H1 (cell line): ENCODE measurements at regions not wholly inside any gene's neighbourhood (a gene's known extent, or its start where the extent isn't known, plus 50 kb on each side); places are given as distances from the start of the nearest gene placed in this dataset.
A peak's percentile ranks its signal among the peaks of the same experiment; 100 is the strongest.

Experiments used
- CTCF ChIA-PET: fragments of 300-600 bp; sonication (Branson Sonifier 250); formaldehyde crosslinking; loops from one replicate; lab custom pipeline; 2021; ENCODE audit not compliant: partially characterized antibody; lab: Charles Lee
- POLR2A ChIA-PET: fragments of 300-600 bp; sonication (Branson Sonifier 250); formaldehyde crosslinking; loops from one replicate; lab custom pipeline; 2021; ENCODE audit warnings: inconsistent platforms; ENCODE audit not compliant: partially characterized antibody; lab: Charles Lee
- DNase-seq, 2 experiments: peaks; one replicate each; pipeline versions ENCODE4 v3.0.0 to v3.0.0-alpha.2; 2010 to 2022; ENCODE audit warnings: low spot score in 2 of 2, low read depth in 1 of 2, mixed read lengths in 1 of 2
- FAIRE-seq: peaks from 2 replicates; lab custom pipeline; 2011; peaks lifted over from hg19 to GRCh38; lab: Jason Lieb, UNC
- H2AFZ ChIP-seq: 2 replicates; pipeline ENCODE4 v1.8.1; 2012; ENCODE audit warnings: low read length, inconsistent platforms
- H2AK5ac ChIP-seq: 2 replicates; pipeline ENCODE4 v1.6.1; 2013; ENCODE audit warnings: low read depth, low read length
- H2BK120ac ChIP-seq: replicated peaks from 2 replicates; pipeline ENCODE3; 2013; ENCODE audit warnings: low read depth, low read length, inconsistent platforms
- H2BK12ac ChIP-seq: 2 replicates; pipeline ENCODE4 v1.6.1; 2013; ENCODE audit warnings: low read depth, low read length
- H2BK15ac ChIP-seq: 2 replicates; pipeline ENCODE4 v1.6.1; 2013; ENCODE audit warnings: low read length
- H2BK20ac ChIP-seq: 2 replicates; pipeline ENCODE4 v1.6.1; 2013; ENCODE audit warnings: low read length
- H2BK5ac ChIP-seq: 2 replicates; pipeline ENCODE4 v1.6.1; 2013; ENCODE audit warnings: low read depth, low read length
- H3K14ac ChIP-seq: 2 replicates; pipeline ENCODE4 v1.6.1; 2013; ENCODE audit warnings: inconsistent platforms; ENCODE audit not compliant: insufficient read length
- H3K18ac ChIP-seq: 2 replicates; pipeline ENCODE4 v1.6.1; 2013; ENCODE audit warnings: low read length; ENCODE audit errors: extremely low read depth
- H3K23ac ChIP-seq: 2 replicates; pipeline ENCODE4 v1.6.1; 2013; ENCODE audit warnings: inconsistent platforms; ENCODE audit not compliant: insufficient read length
- H3K23me2 ChIP-seq: 2 replicates; pipeline ENCODE4 v1.6.1; 2013; ENCODE audit warnings: low read depth, low read length
- H3K27ac ChIP-seq: 2 replicates; pipeline ENCODE4 v1.6.1; 2011; ENCODE audit warnings: low read depth, low read length, inconsistent platforms
- H3K27me3 ChIP-seq, 4 experiments: replicated peaks in 1 of 4; 1 replicate in 1 of 4; 2 replicates in 3 of 4; pipeline versions ENCODE4 v1.6.1 to v1.8.1; 2011 to 2013; ENCODE audit warnings: low read length in 3 of 4, mild to moderate bottlenecking in 3 of 4, inconsistent platforms in 2 of 4, mixed read lengths in 2 of 4, moderate library complexity in 1 of 4; ENCODE audit not compliant: control insufficient read depth in 3 of 4, insufficient read depth in 3 of 4; ENCODE audit errors: extremely low read depth in 1 of 4
- H3K36me3 ChIP-seq, 4 experiments: 2 replicates each; pipeline versions ENCODE4 v1.6.1 to v1.8.1; 2011 to 2013; ENCODE audit warnings: mild to moderate bottlenecking in 4 of 4, low read length in 3 of 4, moderate library complexity in 2 of 4, control low read depth in 1 of 4, inconsistent platforms in 1 of 4; ENCODE audit not compliant: insufficient read depth in 4 of 4, control insufficient read depth in 2 of 4
- H3K4ac ChIP-seq: replicated peaks from 2 replicates; pipeline ENCODE3; 2013; ENCODE audit warnings: low read length, low read depth, mixed read lengths, inconsistent platforms; ENCODE audit not compliant: insufficient read length
- H3K4me1 ChIP-seq, 4 experiments: replicated peaks in 1 of 4; 1 replicate in 1 of 4; 2 replicates in 3 of 4; pipeline versions ENCODE4 v1.6.1 to v1.8.1; 2011 to 2013; ENCODE audit warnings: low read length in 3 of 4, inconsistent platforms in 2 of 4, mixed read lengths in 1 of 4; ENCODE audit not compliant: insufficient read depth in 4 of 4, control insufficient read depth in 3 of 4
- H3K4me2 ChIP-seq, 2 experiments: 2 replicates each; pipeline versions ENCODE4 v1.6.1 to v1.8.1; 2011 to 2013; ENCODE audit warnings: low read depth in 2 of 2, low read length in 2 of 2, control low read depth in 1 of 2, inconsistent platforms in 1 of 2, mild to moderate bottlenecking in 1 of 2; ENCODE audit not compliant: insufficient read depth in 1 of 2
- H3K4me3 ChIP-seq, 4 experiments: fragments of 200-600, 300-600 bp in 1 of 4; sonication (generic), shearing (Covaris generic), sonication (Bioruptor Twin) in 1 of 4; 2 replicates each; pipeline versions ENCODE4 v1.5.1 to v1.8.1; 2011 to 2016; ENCODE audit warnings: low read length in 4 of 4, low read depth in 3 of 4, control low read depth in 2 of 4, inconsistent platforms in 2 of 4, mild to moderate bottlenecking in 2 of 4, mixed read lengths in 1 of 4, moderate library complexity in 1 of 4; ENCODE audit not compliant: insufficient read depth in 2 of 4; ENCODE audit errors: extremely low read depth in 1 of 4
- H3K56ac ChIP-seq: replicated peaks from 2 replicates; pipeline ENCODE3; 2013; ENCODE audit warnings: low read depth, mild to moderate bottlenecking, mixed read lengths, low read length, inconsistent platforms; ENCODE audit not compliant: insufficient read length
- H3K79me1 ChIP-seq: 2 replicates; pipeline ENCODE4 v1.6.1; 2013; ENCODE audit warnings: low read depth, low read length, control low read depth
- H3K79me2 ChIP-seq, 2 experiments: 2 replicates each; pipeline versions ENCODE4 v1.6.1 to v1.8.1; 2012 to 2013; ENCODE audit warnings: low read length in 2 of 2, mild to moderate bottlenecking in 2 of 2, inconsistent platforms in 1 of 2; ENCODE audit not compliant: insufficient read depth in 2 of 2, control insufficient read depth in 1 of 2
- H3K9ac ChIP-seq, 4 experiments: replicated peaks in 1 of 4; 1 replicate in 1 of 4; 2 replicates in 3 of 4; pipeline versions ENCODE4 v1.6.1 to v1.8.1; 2011 to 2013; ENCODE audit warnings: low read depth in 3 of 4, low read length in 3 of 4, control low read depth in 2 of 4, mild to moderate bottlenecking in 2 of 4, moderate library complexity in 2 of 4, inconsistent platforms in 1 of 4; ENCODE audit errors: extremely low read depth in 1 of 4
- H3K9me3 ChIP-seq, 2 experiments: 2 replicates each; pipeline versions ENCODE4 v1.6.1 to v1.8.1; 2012 to 2013; ENCODE audit warnings: mild to moderate bottlenecking in 2 of 2, moderate library complexity in 2 of 2, control low read depth in 1 of 2, inconsistent platforms in 1 of 2, low read depth in 1 of 2, low read length in 1 of 2, mixed read lengths in 1 of 2; ENCODE audit not compliant: insufficient read depth in 2 of 2
- H4K20me1 ChIP-seq, 2 experiments: replicated peaks in 1 of 2; 2 replicates each; pipeline versions ENCODE3 to v1.8.1; 2011 to 2013; ENCODE audit warnings: inconsistent platforms in 2 of 2, low read length in 2 of 2, mild to moderate bottlenecking in 1 of 2; ENCODE audit not compliant: insufficient read depth in 2 of 2, control insufficient read depth in 1 of 2
- H4K5ac ChIP-seq: 2 replicates; pipeline ENCODE4 v1.6.1; 2013; ENCODE audit warnings: low read length, low read depth, mixed read lengths, inconsistent platforms; ENCODE audit not compliant: insufficient read length
- H4K8ac ChIP-seq: 2 replicates; pipeline ENCODE4 v1.8.0; 2013; ENCODE audit warnings: mild to moderate bottlenecking, moderate library complexity, low read length, inconsistent platforms; ENCODE audit not compliant: insufficient read depth; ENCODE audit errors: extremely low read depth
- H4K91ac ChIP-seq: replicated peaks from 2 replicates; pipeline ENCODE3; 2013; ENCODE audit warnings: low read length, mixed read lengths, inconsistent platforms; ENCODE audit not compliant: insufficient read length
- WGBS, 2 experiments: shearing (Covaris generic) in 1 of 2; methylation state at CpG; one replicate each; pipeline versions ENCODE4 v1.1.6 to v1.1.7; 2013 to 2015; ENCODE audit warnings: low lambda C conversion rate in 2 of 2, mixed read lengths in 2 of 2, inconsistent platforms in 1 of 2, low coverage in 1 of 2, missing lambda C conversion rate in 1 of 2; ENCODE audit not compliant: insufficient replicate concordance in 2 of 2, insufficient coverage in 1 of 2, insufficient read length in 1 of 2; ENCODE audit errors: extremely low coverage in 1 of 2, missing lambda C conversion rate in 1 of 2; 5-methylcytosine and 5-hydroxymethylcytosine counted together
- TF ChIP-seq, protein P1 (sequence below): IDR thresholded peaks from 2 replicates; pipeline ENCODE4 v1.6.1; 2011; ENCODE audit warnings: low read length, improper control_type of control experiment

DNA sequence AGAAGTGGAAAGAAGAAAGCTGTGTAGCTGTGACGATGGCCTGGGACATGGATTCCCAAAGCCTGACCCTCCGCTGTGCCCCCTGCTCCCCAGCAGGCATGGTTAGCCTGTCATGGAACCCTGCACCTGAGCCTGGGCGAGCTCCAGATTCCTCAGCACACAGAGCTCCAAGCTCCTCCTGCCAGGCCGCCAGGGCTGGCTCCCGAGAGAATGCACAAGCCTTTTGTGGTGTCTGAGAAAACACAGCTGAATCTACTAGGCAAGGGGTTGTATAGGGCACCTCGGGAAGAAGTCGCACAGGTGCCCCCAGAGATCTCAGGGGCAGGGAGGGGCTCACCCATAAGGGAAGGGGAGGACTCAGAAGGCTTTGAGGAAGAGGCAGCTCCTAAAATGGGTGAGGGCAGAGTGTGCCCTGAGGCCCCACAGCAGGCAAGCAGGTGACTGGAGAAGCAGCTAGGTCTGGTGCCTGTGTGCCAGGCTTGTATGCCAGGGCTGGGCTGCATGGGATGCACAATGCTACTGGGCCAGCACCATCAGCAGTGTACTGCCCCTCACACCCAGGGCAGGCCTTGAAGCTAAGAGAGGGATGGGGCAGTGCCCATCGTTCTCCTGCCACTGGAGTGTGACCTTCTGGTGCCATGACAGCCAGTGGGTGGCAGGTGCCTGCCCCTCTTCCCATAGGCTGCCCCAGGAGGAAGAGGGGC, 64.3 kb upstream of the CD93 start:
- no peak overlapping the region for H2AFZ ChIP-seq
- H3K14ac ChIP-seq, result no peak overlapping the region
- H3K23me2 ChIP-seq, result 0 out of 2 replicates have a peak, but pooled peaks cover 2% of the 10 kb centered on the region
- no peak overlapping the region for H2BK120ac ChIP-seq
- H3K56ac ChIP-seq, result no peak overlapping the region
- H2BK15ac ChIP-seq, result no peak overlapping the region
- H3K4ac ChIP-seq, result no peak overlapping the region
- H3K27me3 ChIP-seq, result no peaks in the 10 kb centered on the region
- no peak overlapping the region for H3K27ac ChIP-seq
- no peak overlapping the region for H4K8ac ChIP-seq
- H3K4me3 ChIP-seq, result no peak overlapping the region
- POLR2A ChIA-PET, result no interaction called here
- no peak overlapping the region for H2BK20ac ChIP-seq
- no peaks in the 10 kb centered on the region for H3K36me3 ChIP-seq
- peak overlapping the region; percentile 24; the same call in 1 of the 2 replicates for H2BK5ac ChIP-seq
- H3K79me1 ChIP-seq, result no peaks in the 10 kb centered on the region
- WGBS, 2 experiments, result 77% methylated on average over 8 of the region's 8 CpGs; no CpG with 5 or more reads in 1 of the 2 experiments
- H3K4me2 ChIP-seq, result no peak overlapping the region
- H2BK12ac ChIP-seq, result no peak overlapping the region
- DNase-seq, result peak in 1 of 2 experiments; percentile 32
- no peaks in the 10 kb centered on the region for H3K9me3 ChIP-seq
- H4K91ac ChIP-seq, result no peak overlapping the region
- no peak for FAIRE-seq
- peaks cover 0 to 3% (median 2%) of the 10 kb centered on the region in 4 experiments; a peak in 3 of 7 replicates for H3K4me1 ChIP-seq
- H4K5ac ChIP-seq, result no peak overlapping the region
- no peaks in the 10 kb centered on the region for H3K79me2 ChIP-seq
- CTCF ChIA-PET, result interaction anchor here (0.6 to 2.2 kb wide), 6 partner anchors 9 to 579 kb away, joined by 3 to 5 read pairs (median 3); partner anchors contain the start of gene CD93
- H2AK5ac ChIP-seq, result no peak overlapping the region
- H3K18ac ChIP-seq, result no peak overlapping the region
- no peak overlapping the region for H3K23ac ChIP-seq
- H4K20me1 ChIP-seq, result no peaks in the 10 kb centered on the region
- H3K9ac ChIP-seq, result no peak overlapping the region
- TF ChIP-seq, protein P1, sequence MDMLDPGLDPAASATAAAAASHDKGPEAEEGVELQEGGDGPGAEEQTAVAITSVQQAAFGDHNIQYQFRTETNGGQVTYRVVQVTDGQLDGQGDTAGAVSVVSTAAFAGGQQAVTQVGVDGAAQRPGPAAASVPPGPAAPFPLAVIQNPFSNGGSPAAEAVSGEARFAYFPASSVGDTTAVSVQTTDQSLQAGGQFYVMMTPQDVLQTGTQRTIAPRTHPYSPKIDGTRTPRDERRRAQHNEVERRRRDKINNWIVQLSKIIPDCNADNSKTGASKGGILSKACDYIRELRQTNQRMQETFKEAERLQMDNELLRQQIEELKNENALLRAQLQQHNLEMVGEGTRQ, result no peak
